Activated CD8-positive, alpha-beta T cell treated with anti-CD3 and anti-CD28 coated beads for 36 hours (primary cell): ENCODE measurements at regions not wholly inside any gene's neighbourhood (a gene's known extent, or its start where the extent isn't known, plus 50 kb on each side); places are given as distances from the start of the nearest gene placed in this dataset.
"Not testable (repeated sequence)": the region's sequence is repeated elsewhere in the genome, so short reads cannot be mapped to it uniquely, and the experiment has no call there.

Source experiments
- ATAC-seq: fragments of 200-7000 bp; cut with Tn5 transposase; one replicate; pipeline ENCODE4 v1.10.0; 2021; ENCODE audit warnings: mild to moderate bottlenecking, moderate library complexity
- CTCF ChIA-PET: fragments of 350-600 bp; sonication (Branson Sonifier 250); formaldehyde crosslinking; loops from one replicate; lab custom pipeline; 2021; ENCODE audit warnings: antibody characterized with exemption; lab: Charles Lee
- POLR2A ChIA-PET: fragments of 350-600 bp; sonication (Branson Sonifier 250); formaldehyde crosslinking; loops from one replicate; lab custom pipeline; 2021; ENCODE audit warnings: antibody characterized with exemption; lab: Charles Lee
- DNase-seq: peaks from one replicate; pipeline ENCODE4 v3.0.0-alpha.2; 2020
- H3K27ac Mint-ChIP-seq: one replicate; pipeline ENCODE4 v1.8.0; 2021; ENCODE audit warnings: mild to moderate bottlenecking, mixed read lengths
- H3K27me3 Mint-ChIP-seq: one replicate; pipeline ENCODE4 v1.8.0; 2021; ENCODE audit warnings: mixed read lengths
- H3K36me3 Mint-ChIP-seq: one replicate; pipeline ENCODE4 v1.8.0; 2021; ENCODE audit warnings: low read depth, mixed read lengths
- H3K4me1 Mint-ChIP-seq: one replicate; pipeline ENCODE4 v1.8.0; 2021; ENCODE audit warnings: low read depth, mixed read lengths
- H3K4me3 Mint-ChIP-seq: one replicate; pipeline ENCODE4 v1.8.0; 2021; ENCODE audit warnings: mild to moderate bottlenecking, moderate library complexity, mixed read lengths
- H3K9me3 Mint-ChIP-seq: one replicate; pipeline ENCODE4 v1.8.0; 2021; ENCODE audit warnings: mixed read lengths
- intact Hi-C: fragments of 100-400 bp; cut with micrococcal nuclease; formaldehyde crosslinking; loops from one replicate; pipeline ENCODE4 v1.10.0; 2022
- TF ChIP-seq, protein P1 (sequence below): fragments of 200-600 bp; IDR thresholded peaks from one replicate; pipeline ENCODE4 v1.8.0; 2022; ENCODE audit warnings: antibody characterized with exemption, mild to moderate bottlenecking

GRCh38 chr5:114726131-114726530 lies 364.3 kb downstream of the KCNN2 start:
- H3K9me3 Mint-ChIP-seq, result peaks cover 2% of the 10 kb centered on the region
- ATAC-seq, result no peak
- CTCF ChIA-PET, result no interaction called here
- intact Hi-C loops, result no loop called here
- H3K27ac Mint-ChIP-seq, result no peak overlapping the region
- H3K27me3 Mint-ChIP-seq, result no peaks in the 10 kb centered on the region
- DNase-seq, result no peak
- no peaks in the 10 kb centered on the region for H3K36me3 Mint-ChIP-seq
- no peak overlapping the region for H3K4me3 Mint-ChIP-seq
- no peaks in the 10 kb centered on the region for H3K4me1 Mint-ChIP-seq
- POLR2A ChIA-PET, result no interaction called here
- TF ChIP-seq, protein P1, sequence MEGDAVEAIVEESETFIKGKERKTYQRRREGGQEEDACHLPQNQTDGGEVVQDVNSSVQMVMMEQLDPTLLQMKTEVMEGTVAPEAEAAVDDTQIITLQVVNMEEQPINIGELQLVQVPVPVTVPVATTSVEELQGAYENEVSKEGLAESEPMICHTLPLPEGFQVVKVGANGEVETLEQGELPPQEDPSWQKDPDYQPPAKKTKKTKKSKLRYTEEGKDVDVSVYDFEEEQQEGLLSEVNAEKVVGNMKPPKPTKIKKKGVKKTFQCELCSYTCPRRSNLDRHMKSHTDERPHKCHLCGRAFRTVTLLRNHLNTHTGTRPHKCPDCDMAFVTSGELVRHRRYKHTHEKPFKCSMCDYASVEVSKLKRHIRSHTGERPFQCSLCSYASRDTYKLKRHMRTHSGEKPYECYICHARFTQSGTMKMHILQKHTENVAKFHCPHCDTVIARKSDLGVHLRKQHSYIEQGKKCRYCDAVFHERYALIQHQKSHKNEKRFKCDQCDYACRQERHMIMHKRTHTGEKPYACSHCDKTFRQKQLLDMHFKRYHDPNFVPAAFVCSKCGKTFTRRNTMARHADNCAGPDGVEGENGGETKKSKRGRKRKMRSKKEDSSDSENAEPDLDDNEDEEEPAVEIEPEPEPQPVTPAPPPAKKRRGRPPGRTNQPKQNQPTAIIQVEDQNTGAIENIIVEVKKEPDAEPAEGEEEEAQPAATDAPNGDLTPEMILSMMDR, result no peak

GRCh38 chr5:114719268-114719667 lies 357.4 kb downstream of the KCNN2 start:
- Mint-ChIP-seq H3K4me3 (no peak overlapping the region), H3K36me3 (no peaks in the 10 kb centered on the region), H3K27me3 (no peaks in the 10 kb centered on the region), H3K27ac (no peak overlapping the region), H3K9me3 (peaks cover 2% of the 10 kb centered on the region), H3K4me1 (no peaks in the 10 kb centered on the region)
- CTCF ChIA-PET, result no interaction called here
- DNase-seq (no peak), ATAC-seq (no peak)
- intact Hi-C loops, result no loop called here
- POLR2A ChIA-PET, result interaction anchor here (0.6 kb wide), 1 partner anchor 454 kb away, joined by 3 read pairs; no protein-coding TSS in a partner anchor
- TF ChIP-seq, protein P1, result no peak

- POLR2A ChIA-PET, result no interaction called here
- no peak overlapping the region for H3K4me3 Mint-ChIP-seq
- TF ChIP-seq, protein P1, result no peak
- intact Hi-C loops, result no loop called here
- DNase-seq (no peak), ATAC-seq (no peak)
- H3K4me1 Mint-ChIP-seq, result no peaks in the 10 kb centered on the region
- H3K27ac Mint-ChIP-seq, result no peak overlapping the region
- peaks cover 2% of the 10 kb centered on the region for H3K9me3 Mint-ChIP-seq
- no peaks in the 10 kb centered on the region for H3K27me3 Mint-ChIP-seq
- H3K36me3 Mint-ChIP-seq, result no peaks in the 10 kb centered on the region
- CTCF ChIA-PET, result no interaction called here
Observed at GRCh38 chr5:114716955-114717354, 355.1 kb downstream of the KCNN2 start.

DNA sequence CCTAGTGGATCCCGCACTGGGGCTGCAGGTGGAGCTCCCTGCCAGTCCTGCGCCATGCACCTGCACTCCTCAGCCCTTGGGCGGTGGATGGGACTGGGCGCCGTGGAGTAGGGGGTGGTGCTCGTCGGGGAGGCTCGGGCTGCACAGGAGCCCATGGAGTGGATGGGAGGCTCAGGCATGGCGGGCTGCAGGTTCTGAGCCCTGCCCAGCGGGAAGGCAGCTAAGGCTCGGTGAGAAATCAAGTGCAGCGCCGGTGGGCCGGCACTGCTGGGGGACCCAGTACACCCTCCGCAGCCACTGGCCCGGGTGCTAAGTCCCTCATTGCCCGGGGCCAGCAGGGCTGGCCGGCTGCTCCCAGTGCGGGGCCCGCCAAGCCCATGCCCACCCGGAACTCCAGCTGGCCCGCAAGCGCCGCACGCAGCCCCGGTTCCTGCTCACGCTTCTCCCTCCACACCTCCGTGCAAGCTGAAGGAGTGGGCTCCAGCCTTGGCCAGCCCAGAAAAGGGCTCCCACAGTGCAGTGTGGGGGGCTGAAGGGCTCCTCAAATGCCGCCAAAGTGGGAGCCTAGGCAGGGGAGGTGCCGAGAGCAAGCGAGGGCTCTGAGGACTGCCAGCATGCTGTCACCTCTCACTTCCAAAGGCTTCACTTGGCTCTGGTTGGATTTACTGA lies 342.5 kb downstream of the KCNN2 start:
- ATAC-seq, H3K9me3 Mint-ChIP-seq, H3K27ac Mint-ChIP-seq, H3K36me3 Mint-ChIP-seq, DNase-seq, CTCF ChIA-PET, H3K4me1 Mint-ChIP-seq, H3K27me3 Mint-ChIP-seq, intact Hi-C loops, H3K4me3 Mint-ChIP-seq: not testable (repeated sequence)
- POLR2A ChIA-PET, result interaction anchor here (0.6 kb wide), 1 partner anchor 293 kb away, joined by 3 read pairs; no protein-coding TSS in a partner anchor

- Mint-ChIP-seq H3K27me3 (no peaks in the 10 kb centered on the region), H3K4me1 (no peaks in the 10 kb centered on the region), H3K9me3 (peaks cover 3% of the 10 kb centered on the region), H3K27ac (no peak overlapping the region), H3K4me3 (no peak overlapping the region), H3K36me3 (no peaks in the 10 kb centered on the region)
- POLR2A ChIA-PET, result no interaction called here
- intact Hi-C loops, result no loop called here
- CTCF ChIA-PET, result no interaction called here
- DNase-seq, result no peak
- no peak for ATAC-seq
- TF ChIP-seq, protein P1, result no peak
Observed at GRCh38 chr5:114702731-114703130, 340.9 kb downstream of the KCNN2 start.
